Body of pancreas (tissue), 4 donors: ENCODE measurements at regions not wholly inside any gene's neighbourhood (a gene's known extent, or its start where the extent isn't known, plus 50 kb on each side); places are given as distances from the start of the nearest gene placed in this dataset.

ENCODE experiments used
- POLR2A ChIP-seq, 3 donors: fragments of 450-650 bp; IDR thresholded peaks; one replicate each; pipeline ENCODE4 v1.6.1; 2016; ENCODE audit warnings: antibody characterized with exemption in 3 of 3, mild to moderate bottlenecking in 2 of 3
- TF ChIP-seq, protein P1 (sequence below), 7 experiments: fragments of 450-650 bp in 4 of 7; fragments of 200-600 bp in 3 of 7; sonication (generic) in 3 of 7; IDR thresholded peaks; one replicate each; pipeline ENCODE4 v1.5.1; 2016 to 2019; ENCODE audit warnings: antibody characterized with exemption in 7 of 7

DNA sequence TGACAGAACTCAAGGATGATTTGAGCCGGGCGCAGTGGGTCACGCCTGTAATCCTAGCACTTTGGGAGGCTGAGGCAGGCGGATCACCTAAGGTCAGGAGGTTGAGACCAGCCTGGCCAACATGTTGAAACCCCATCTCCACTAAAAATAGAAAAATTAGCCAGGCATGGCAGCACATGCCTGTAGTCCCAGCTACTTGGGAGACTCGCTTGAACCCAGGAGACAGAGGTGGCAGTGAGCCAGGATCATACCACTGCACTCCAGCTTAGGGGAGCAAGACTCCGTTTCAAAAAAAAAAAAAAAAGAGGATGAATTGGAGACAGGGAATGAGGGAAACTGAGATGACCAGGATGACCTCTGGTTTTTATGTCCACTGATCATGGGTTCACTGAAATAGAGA is 60.4 kb upstream of the CDIN1 start:
- TF ChIP-seq, protein P1, sequence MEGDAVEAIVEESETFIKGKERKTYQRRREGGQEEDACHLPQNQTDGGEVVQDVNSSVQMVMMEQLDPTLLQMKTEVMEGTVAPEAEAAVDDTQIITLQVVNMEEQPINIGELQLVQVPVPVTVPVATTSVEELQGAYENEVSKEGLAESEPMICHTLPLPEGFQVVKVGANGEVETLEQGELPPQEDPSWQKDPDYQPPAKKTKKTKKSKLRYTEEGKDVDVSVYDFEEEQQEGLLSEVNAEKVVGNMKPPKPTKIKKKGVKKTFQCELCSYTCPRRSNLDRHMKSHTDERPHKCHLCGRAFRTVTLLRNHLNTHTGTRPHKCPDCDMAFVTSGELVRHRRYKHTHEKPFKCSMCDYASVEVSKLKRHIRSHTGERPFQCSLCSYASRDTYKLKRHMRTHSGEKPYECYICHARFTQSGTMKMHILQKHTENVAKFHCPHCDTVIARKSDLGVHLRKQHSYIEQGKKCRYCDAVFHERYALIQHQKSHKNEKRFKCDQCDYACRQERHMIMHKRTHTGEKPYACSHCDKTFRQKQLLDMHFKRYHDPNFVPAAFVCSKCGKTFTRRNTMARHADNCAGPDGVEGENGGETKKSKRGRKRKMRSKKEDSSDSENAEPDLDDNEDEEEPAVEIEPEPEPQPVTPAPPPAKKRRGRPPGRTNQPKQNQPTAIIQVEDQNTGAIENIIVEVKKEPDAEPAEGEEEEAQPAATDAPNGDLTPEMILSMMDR (IDR thresholded peaks at IDR 0.05) = no peak
- no peak for TF ChIP-seq POLR2A (IDR thresholded peaks at IDR 0.05)
